NCI-H2081 treated with DMSO at 0.1 percent for 48 hours (cell line): ENCODE measurements at regions not wholly inside any gene's neighbourhood (a gene's known extent, or its start where the extent isn't known, plus 50 kb on each side); places are given as distances from the start of the nearest gene placed in this dataset.

ENCODE experiments used
- DNase-seq: peaks from one replicate; lab custom pipeline; 2025; lab: John Stamatoyannopoulos, UW

DNA sequence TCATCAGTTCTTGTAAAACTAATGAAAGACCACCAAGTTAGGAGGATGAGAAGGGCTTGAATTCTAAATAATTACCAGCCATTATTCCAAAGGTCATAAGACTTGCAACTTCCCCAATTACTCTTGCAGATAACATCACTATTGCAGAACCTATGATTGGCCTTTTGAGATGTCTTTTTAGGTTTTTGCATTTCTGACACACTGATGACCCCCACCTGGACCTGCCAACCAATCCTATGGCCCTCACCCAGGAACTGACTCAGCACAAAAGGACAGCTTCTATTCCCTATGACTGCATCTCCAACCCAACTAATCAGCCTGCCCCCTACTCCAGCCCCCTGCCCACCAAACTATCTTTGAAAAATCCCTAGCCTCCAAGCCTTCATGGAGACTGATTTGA, 111.5 kb upstream of the COPS8 start:
- no peak for DNase-seq

DNA sequence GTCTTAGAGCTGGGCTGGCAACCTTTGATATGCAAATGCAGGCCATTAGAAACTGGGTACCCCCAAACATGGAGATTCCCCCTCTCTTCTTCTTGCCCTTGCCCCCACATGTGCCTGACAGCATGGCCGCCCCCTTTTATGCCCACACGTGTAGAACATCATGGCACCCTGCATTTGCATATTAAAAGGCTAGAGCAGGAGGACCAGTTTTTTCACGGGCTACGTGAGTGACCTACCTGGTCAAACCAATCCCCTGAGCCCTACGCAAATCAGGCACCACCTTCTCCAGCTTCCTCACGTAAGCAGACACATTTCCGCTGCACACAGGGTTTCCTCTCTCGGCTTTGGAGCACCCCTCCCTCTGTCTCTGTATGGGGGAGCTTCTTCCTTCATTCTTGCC, 110.9 kb upstream of the COPS8 start:
- DNase-seq: no peak

DNA sequence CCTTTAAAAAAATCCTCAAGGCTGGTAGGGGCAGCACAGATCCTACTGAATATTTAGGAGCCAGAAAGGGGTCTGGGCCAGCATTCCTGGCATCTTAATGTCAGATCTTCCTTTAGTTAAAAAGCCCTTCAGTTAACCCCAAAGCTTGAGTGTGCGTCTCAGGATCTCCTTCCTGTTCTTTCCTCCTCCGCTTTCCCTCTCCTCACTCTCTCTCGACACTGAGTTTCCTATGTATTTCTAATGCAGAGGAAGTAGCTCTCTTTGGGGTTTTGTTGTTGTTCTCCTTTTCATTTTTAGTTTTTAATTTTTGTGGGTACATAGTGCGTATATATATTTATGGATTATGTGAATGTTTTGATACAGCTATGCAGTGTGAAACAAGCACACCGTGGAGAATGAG, 109.9 kb upstream of the COPS8 start:
- no peak for DNase-seq

DNA sequence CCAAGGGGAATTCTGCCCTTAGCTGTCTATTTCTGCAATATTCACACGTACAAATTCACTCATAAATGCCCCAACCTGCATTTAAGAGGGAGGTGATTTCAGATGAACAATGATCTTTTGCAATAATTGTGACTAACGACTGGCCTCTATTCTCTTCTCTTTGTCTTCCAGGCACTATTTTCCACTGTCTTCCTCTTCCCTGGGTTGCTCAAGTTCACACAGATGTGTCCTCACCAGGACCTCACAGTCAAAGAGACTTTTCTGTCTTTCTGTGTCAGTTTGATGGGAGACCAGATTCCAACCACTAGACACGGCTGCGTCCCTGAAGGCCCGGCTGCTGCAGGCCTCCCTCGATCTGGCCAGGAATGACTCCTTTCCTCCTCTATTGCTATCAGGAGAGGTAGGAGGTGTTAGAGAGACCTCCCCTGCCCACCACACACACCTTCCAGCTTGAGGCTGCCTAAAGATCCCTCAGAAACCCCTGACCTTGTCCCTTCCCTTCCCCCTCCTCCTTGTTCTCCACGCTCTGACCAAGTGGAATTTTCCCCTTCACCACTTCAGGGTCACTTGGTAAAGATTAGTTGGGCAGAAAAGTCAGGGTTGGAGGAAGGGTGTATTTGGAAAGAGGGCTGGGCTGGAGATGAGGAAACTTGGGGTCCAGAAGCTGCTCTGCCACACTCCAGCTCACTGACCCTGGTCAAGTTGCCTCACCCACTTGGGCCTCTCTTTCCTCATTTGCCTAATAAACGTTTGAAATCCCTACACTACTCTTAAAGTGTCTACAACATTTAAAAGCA, 109.2 kb upstream of the COPS8 start:
- no peak for DNase-seq

DNA sequence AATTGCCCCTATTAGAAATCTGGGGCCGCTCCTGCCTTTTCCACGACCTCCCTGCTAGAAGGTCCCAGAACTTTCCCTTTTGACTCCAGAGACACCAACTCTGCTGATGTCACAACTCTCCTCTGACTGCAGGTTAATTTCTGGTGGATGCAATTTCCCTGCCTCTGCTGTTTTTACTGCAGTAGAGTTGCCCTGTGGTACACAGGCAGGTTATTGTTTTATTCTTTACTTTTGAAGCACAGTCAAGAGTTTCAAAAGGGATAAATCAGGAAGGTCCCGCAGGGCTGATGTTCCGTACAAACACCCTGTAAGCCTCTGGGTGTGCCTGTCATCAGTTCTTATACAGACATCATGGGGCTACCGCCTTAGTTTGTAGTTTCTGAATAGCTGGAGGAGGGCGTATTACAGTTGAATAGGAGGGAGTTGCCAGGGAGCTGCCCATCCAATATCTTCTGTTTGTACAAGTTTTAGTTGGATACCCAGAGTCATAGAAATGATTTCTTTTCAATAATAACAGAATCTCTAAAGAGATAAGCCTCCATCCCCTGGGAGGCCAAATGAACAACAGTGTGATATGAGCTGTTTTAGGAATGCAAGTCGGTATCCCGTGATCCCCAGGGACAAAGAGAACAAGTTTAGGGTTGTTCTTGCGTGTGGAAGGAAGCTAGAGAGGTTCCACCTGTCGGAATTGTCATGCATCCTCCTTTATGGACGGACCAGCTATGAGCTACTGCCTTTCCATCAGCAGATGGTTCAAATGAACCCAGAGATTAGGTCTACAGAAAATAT, 108.4 kb upstream of the COPS8 start:
- DNase-seq: no peak

DNA sequence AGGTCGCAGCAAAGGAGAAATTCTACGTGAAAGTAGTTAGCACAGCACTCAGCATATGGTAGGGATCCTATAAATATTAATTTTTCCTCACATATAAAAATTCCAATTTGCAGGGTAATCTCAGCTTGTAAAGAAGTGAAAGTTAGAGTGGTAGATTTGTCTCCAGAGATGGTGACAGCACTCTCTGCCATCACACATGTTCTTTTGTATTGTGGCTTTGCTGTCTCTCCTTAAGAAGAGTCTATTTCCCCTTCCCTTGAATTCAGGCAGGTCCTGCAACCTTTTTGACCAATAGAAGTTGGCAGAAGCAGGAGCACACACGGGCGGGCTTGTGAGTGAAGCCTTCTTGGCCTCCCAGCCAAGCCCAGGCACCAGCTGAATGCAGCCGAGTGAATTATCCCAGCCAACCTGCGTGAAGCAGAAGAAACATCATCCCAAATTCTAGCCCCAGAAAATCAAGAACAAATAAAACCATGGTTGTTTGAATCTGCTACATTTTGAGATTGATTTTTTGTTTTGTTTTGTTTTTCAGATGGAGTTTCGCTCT, 107.8 kb upstream of the COPS8 start:
- DNase-seq: no peak

DNA sequence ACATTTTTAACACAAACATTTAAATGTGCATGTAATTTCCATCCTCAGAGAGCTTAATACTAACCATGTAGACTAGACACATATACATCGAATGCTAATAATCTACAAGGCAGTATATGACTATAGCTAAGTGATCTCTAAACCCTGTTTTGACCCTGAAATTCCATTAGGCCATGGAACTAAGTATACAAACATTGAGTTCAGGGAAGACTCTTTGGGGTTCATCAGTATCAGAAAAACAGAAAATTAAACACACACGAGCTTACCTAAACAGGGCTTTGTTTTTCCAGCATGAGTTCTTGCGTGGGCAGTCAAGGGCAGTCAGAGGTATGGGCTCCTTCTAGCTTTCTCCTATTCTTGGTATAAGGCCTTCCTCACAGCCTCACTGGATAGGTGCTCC, 106.0 kb upstream of the COPS8 start:
- no peak for DNase-seq

DNA sequence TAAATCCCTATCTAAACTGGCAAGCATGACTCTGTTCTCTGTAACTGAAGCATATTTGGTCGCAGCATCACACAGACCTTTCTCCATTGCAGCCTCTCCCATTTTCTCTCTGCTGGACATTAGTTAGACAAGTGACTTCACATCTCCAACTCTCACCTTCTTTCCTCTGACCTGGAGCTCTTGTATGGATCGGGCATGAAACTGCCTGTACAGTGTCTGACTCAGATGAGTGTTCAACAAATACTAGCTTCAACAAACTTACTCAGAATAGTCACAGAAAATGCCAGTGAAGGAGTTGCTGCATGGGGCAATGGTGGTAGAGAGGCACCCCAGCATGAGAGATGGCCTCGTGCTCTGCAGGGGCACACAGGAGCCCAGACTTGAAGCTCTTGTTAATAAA, 104.7 kb upstream of the COPS8 start:
- DNase-seq: no peak

DNA sequence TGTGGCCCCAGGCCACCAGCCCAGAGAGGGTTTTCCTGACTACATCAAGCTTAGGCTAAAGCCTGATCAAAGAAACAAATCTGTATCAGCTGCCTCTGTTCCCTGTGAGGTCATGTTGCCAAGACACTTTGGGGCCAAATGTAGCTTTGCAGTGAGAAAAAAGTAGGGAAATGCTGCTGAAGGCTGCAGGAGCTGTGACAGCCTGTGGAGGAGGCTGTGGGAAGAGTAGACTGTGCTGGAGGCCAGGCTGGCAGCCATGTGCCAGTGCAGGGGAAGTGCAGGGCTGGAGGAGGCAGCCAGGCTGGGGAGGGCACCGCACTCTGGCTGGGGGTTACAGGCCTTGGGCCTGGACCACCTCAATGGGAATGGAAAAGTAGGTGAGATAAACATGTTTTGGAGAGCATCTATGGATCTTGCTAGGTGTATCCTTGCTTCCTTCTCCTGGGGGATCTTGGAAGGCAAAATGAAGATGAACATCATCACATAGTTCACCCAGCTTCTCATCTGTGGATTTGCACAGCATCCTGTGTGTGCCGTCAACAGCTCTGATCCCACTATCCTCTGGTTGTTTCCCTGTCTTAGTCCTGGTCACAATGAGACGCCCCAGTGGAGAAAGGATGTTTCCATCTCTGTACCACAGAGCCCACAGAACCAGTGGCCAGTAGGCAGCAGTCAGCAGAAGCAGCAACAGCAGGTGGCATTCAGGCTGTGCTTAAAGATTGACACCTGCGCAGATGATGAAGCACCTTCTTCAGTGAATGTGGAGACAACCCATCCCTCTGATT, 103.8 kb upstream of the COPS8 start:
- DNase-seq: no peak

DNA sequence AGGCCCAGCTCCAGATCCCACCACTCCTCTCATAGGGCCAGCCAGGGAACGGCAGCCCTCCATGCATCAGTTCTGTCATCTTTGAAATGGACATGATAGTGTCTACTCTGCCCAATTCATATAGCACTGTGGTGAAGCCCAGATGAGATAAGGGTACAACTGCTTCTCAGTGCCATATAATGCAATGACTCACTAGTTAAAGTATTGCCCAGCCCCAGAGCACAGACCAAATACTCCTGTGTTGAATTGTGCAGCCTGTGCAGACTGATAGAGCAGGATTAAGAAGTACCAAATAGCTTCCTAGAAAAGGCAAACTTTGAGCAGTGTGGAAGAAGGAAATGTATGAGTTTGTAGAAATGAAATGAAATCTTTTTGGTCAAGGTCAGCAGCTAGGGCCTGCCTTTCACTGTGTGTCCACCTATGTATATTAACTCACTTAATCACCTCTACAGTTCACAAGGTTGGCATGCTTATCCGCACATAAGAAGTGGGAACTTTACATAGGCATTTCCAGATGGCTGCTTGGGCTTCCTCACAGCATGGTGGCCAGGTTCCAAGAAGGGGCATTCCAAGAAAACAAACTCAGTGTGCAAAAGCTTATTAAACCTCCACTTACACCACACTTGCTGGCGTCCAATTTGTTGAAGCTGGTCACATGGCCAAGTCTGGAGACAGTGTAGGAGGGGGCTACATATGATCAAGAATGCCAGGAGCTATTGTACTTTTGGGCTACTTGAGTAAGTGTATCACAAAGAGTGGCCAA, 102.8 kb upstream of the COPS8 start:
- DNase-seq: no peak

DNA sequence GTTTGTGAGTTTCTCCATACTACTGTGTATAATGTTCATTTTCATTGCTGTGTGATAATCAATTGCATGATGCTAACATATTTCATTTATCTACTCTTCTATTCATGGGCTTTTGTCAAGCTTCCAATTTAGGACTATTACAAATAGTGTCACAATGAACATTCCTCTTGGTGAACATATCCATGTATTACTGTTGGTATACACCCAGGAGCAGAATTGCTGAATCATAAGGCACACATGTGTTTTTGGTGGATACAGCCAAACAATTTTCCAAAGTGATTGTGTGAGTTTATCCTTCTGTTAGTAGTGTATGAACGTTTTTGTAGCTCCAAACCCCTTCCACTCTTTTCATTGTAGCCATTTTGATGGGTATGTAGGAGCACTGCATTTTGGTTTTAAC, 101.6 kb upstream of the COPS8 start:
- no peak for DNase-seq

- DNase-seq: no peak
Observed at GRCh38 chr2:236985761-236986339, 99.8 kb upstream of the COPS8 start.

DNA sequence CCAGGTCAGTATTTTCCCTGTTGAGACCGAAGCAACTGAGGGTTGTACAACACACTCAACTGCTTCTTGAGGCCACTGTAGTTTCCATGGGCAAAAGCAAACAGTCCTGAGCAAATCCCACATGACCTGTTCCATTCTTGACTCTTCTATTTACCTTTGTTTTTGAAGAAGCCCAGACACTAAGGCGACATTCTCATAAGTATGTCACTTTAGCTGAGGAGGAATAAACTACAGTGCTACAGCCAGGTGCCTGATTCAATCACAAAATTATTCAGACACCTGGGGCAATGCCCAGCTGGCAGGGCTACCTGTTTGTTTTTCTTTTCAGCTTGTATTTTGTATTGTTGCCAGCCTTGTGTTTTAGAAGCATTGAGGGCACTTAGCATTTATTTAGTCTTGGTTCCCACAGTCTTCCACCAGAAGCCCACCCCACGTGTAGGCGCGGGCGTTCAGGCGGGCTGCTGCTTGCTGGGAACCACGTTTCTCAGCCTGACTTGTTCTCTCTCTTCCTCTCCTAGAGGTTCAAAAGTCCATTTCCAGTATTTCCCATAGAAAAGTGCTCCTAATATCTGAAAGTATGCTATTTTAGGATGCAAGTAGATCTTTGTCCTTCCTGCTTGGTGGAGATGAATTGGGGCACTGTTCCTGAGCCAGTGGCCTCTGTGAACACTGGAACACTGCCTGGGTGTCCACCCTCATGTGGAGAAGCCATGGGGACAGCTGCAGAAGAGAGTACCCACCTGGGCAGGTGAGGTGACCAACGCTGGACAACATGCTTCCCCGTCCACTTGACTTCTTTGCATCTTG, 99.0 kb upstream of the COPS8 start:
- DNase-seq: no peak

DNA sequence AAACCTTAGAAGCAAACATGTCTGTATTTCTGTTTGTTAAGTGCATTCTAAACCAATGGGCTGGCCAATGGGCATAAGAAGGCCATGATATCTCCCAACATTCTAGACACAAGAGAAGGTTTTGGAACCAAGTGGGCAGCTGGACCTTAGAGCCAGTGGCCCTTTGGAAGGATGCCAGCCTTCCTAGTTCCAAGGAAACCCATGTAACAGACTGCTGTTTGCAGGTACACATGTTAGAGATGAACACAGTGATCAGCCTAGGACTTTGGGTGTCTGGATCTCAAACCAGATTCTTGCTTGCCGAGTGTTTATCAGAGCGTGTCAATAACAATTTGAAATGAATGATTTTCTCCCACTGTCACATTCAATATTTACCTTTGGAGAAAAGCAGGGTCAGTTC, 97.5 kb upstream of the COPS8 start:
- no peak for DNase-seq

DNA sequence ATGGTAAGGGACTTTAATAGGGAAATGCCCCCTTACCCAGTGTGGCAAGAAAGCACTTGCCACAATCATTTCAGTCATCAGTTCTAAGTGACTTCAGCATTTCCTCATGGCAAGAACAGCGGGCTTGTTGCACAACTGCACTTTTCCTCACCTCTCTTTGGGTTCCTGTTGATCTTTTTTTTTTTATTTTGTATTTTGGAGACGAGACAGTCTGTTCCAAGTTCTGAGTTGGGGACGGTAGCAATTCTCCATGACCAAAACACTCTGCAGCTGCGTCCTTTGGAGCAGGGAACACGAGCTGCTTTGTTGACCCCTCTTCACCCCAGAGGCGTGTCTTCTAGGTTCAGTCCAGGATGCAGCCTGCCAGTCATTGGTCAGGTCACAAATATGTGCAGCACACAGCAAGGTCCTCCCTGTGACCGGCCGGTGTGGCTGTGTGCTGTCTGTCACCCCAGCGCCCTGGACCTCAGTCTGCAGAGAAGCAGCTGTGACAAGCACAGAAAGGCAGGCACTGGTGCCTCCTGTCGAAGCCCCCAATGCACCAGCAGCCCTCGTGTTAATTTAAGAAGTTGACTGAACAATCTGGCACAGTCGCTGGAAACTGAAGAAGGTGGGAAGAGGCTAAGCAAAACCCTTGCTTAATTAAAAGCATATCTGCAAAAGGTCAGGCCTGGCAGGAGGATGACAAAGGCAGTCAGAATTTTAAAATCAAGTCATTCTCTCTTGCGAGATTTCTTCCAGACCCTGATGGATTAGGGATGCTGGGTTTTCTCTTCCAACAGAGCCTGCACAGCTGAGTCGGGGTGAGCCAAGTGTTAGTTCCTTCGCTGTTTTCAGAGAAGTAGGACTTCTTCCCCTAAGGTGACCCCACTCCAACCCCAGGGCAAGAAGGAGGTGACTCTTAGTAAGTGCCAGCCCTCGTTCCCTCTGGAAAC, 96.7 kb upstream of the COPS8 start:
- DNase-seq: no peak

- no peak for DNase-seq
Observed at GRCh38 chr2:236990552-236990951, 95.1 kb upstream of the COPS8 start.

- no peak for DNase-seq
Observed at GRCh38 chr2:236991874-236992273, 93.8 kb upstream of the COPS8 start.

- no peak for DNase-seq
Observed at GRCh38 chr2:236993286-236993685, 92.4 kb upstream of the COPS8 start.

GRCh38 chr2:236994361-236994760, 91.3 kb upstream of the COPS8 start:
- DNase-seq: no peak
